Neural cell (in vitro differentiated cells): ENCODE measurements at regions not wholly inside any gene's neighbourhood (a gene's known extent, or its start where the extent isn't known, plus 50 kb on each side); places are given as distances from the start of the nearest gene placed in this dataset.
"Not testable (repeated sequence)": the region's sequence is repeated elsewhere in the genome, so short reads cannot be mapped to it uniquely, and the experiment has no call there.

Source experiments
- H2AFZ ChIP-seq: fragments of 200-600, 300-800 bp; sonication (generic), shearing (Covaris generic); 2 replicates; pipeline ENCODE4 v1.6.0; 2014; ENCODE audit warnings: low read depth, mild to moderate bottlenecking, antibody characterized with exemption, low read length, moderate library complexity
- H3F3A ChIP-seq: fragments of 200-600 bp; shearing (Covaris generic); 2 replicates; pipeline ENCODE4 v1.6.1; 2016; ENCODE audit warnings: mild to moderate bottlenecking, moderate library complexity, mixed read lengths, antibody characterized with exemption, low read length; ENCODE audit not compliant: insufficient read depth, poor library complexity, severe bottlenecking
- H3K27ac ChIP-seq: fragments of 200-600, 300-800 bp; sonication (generic), shearing (Covaris generic); 2 replicates; pipeline ENCODE4 v1.5.1; 2014; ENCODE audit warnings: mild to moderate bottlenecking, low read length, moderate library complexity
- H3K27me3 ChIP-seq: fragments of 300-800, 200-600 bp; sonication (generic), shearing (Covaris generic); 2 replicates; pipeline ENCODE4 v1.6.0; 2014; ENCODE audit warnings: mild to moderate bottlenecking, low read depth, low read length, moderate library complexity; ENCODE audit not compliant: insufficient read depth
- H3K36me3 ChIP-seq: fragments of 300-800, 200-600 bp; sonication (generic), shearing (Covaris generic); 2 replicates; pipeline ENCODE4 v1.5.1; 2014; ENCODE audit warnings: mild to moderate bottlenecking, antibody characterized with exemption, low read length, moderate library complexity; ENCODE audit not compliant: insufficient read depth
- H3K4me2 ChIP-seq: fragments of 300-800, 200-600 bp; sonication (generic), shearing (Covaris generic); 2 replicates; pipeline ENCODE4 v1.6.0; 2014; ENCODE audit warnings: mild to moderate bottlenecking, low read length
- H3K4me3 ChIP-seq: fragments of 300-800, 200-600 bp; sonication (generic), shearing (Covaris generic); 2 replicates; pipeline ENCODE4 v1.5.1; 2014; ENCODE audit warnings: mild to moderate bottlenecking, low read length, moderate library complexity
- H3K79me2 ChIP-seq: fragments of 200-600 bp; shearing (Covaris generic); replicated peaks from 2 replicates; pipeline ENCODE4 v1.6.0; 2014; ENCODE audit warnings: mild to moderate bottlenecking, low read length, moderate library complexity; ENCODE audit not compliant: insufficient read depth
- H3K9ac ChIP-seq: fragments of 300-800, 200-600 bp; sonication (generic), shearing (Covaris generic); 2 replicates; pipeline ENCODE4 v1.6.1; 2016; ENCODE audit warnings: mild to moderate bottlenecking, low read length, mixed read lengths
- H3K9me2 ChIP-seq: fragments of 200-600 bp; shearing (Covaris generic); 2 replicates; pipeline ENCODE4 v1.6.1; 2016; ENCODE audit warnings: mild to moderate bottlenecking, low read length, mixed read lengths; ENCODE audit not compliant: insufficient read depth
- H3K9me3 ChIP-seq: fragments of 200-600, 300-800 bp; sonication (generic), shearing (Covaris generic); 2 replicates; pipeline ENCODE4 v1.6.1; 2016; ENCODE audit warnings: mild to moderate bottlenecking, mixed run types, low read length, moderate library complexity, mixed read lengths
- H4K20me1 ChIP-seq: fragments of 200-600 bp; shearing (Covaris generic); 2 replicates; pipeline ENCODE4 v1.6.1; 2016; ENCODE audit warnings: mild to moderate bottlenecking, mixed run types; ENCODE audit not compliant: insufficient read depth
- CTCF ChIP-seq: fragments of 450-650 bp; IDR thresholded peaks from 2 replicates; pipeline ENCODE4 v1.5.1; 2014; ENCODE audit warnings: antibody characterized with exemption, mild to moderate bottlenecking, moderate library complexity; ENCODE audit not compliant: poor library complexity, severe bottlenecking
- EP300 ChIP-seq: fragments of 450-650 bp; conservative IDR thresholded peaks from 2 replicates; pipeline ENCODE4 v1.6.1; 2014; ENCODE audit warnings: antibody characterized with exemption, mild to moderate bottlenecking, moderate library complexity; ENCODE audit not compliant: poor library complexity, severe bottlenecking
- EZH2 ChIP-seq: fragments of 200-600, 300-800 bp; shearing (Covaris generic), sonication (generic); IDR thresholded peaks from 2 replicates; pipeline ENCODE4 v1.6.1; 2014; ENCODE audit warnings: antibody characterized with exemption, low read length, borderline replicate concordance, mild to moderate bottlenecking; ENCODE audit not compliant: insufficient read depth, poor library complexity, severe bottlenecking
- MXI1 ChIP-seq: fragments of 450-650 bp; conservative IDR thresholded peaks from 2 replicates; pipeline ENCODE4 v1.6.1; 2014; ENCODE audit warnings: antibody characterized with exemption, mild to moderate bottlenecking; ENCODE audit not compliant: poor library complexity, severe bottlenecking
- POLR2AphosphoS5 ChIP-seq: IDR thresholded peaks from 2 replicates; pipeline ENCODE4 v1.6.1; 2012
- RAD21 ChIP-seq: fragments of 450-650 bp; conservative IDR thresholded peaks from 2 replicates; pipeline ENCODE4 v1.6.1; 2014; ENCODE audit warnings: antibody characterized with exemption, mild to moderate bottlenecking, moderate library complexity
- REST ChIP-seq: IDR thresholded peaks from 2 replicates; pipeline ENCODE4 v1.6.1; 2012; ENCODE audit warnings: borderline replicate concordance
- SMC3 ChIP-seq: fragments of 450-650 bp; conservative IDR thresholded peaks from 2 replicates; pipeline ENCODE4 v1.6.1; 2014; ENCODE audit warnings: antibody characterized with exemption, mild to moderate bottlenecking, moderate library complexity; ENCODE audit not compliant: poor library complexity
- TAF1 ChIP-seq: IDR thresholded peaks from 2 replicates; pipeline ENCODE4 v1.6.1; 2012; ENCODE audit warnings: low read depth

GRCh38 chr6:81950877-81951276, 198.4 kb upstream of the TENT5A start:
- no peak overlapping the region for H3K4me2 ChIP-seq
- no peaks in the 10 kb centered on the region for H3K9me2 ChIP-seq
- H3K27ac ChIP-seq: no peak overlapping the region
- no peaks in the 10 kb centered on the region for H3K36me3 ChIP-seq
- H3K9ac ChIP-seq: no peak overlapping the region
- H3F3A ChIP-seq: no peaks in the 10 kb centered on the region
- TF ChIP-seq POLR2AphosphoS5 (no peak), EZH2 (no peak)
- H3K79me2 ChIP-seq: no peaks in the 10 kb centered on the region
- no peaks in the 10 kb centered on the region for H3K27me3 ChIP-seq
- H4K20me1 ChIP-seq: no peaks in the 10 kb centered on the region
- no peaks in the 10 kb centered on the region for H3K9me3 ChIP-seq
- no peak overlapping the region for H2AFZ ChIP-seq
- H3K4me3 ChIP-seq: no peak overlapping the region

- no peak overlapping the region for H3K9ac ChIP-seq
- H3F3A ChIP-seq: no peaks in the 10 kb centered on the region
- no peak overlapping the region for H3K27ac ChIP-seq
- H3K4me3 ChIP-seq: no peak overlapping the region
- no peak for TF ChIP-seq EP300
- no peak for TF ChIP-seq SMC3
- no peak for TF ChIP-seq EZH2
- no peak for TF ChIP-seq CTCF
- H3K36me3 ChIP-seq: no peaks in the 10 kb centered on the region
- no peak overlapping the region for H3K4me2 ChIP-seq
- H3K79me2 ChIP-seq: no peaks in the 10 kb centered on the region
- no peaks in the 10 kb centered on the region for H4K20me1 ChIP-seq
- H3K9me3 ChIP-seq: no peaks in the 10 kb centered on the region
- H2AFZ ChIP-seq: no peak overlapping the region
- H3K9me2 ChIP-seq: no peaks in the 10 kb centered on the region
- H3K27me3 ChIP-seq: no peaks in the 10 kb centered on the region
These were observed 196.4 kb upstream of the TENT5A start for GRCh38 chr6:81948861-81949260.

- H3K36me3 ChIP-seq, H2AFZ ChIP-seq, H3K27me3 ChIP-seq, H3K79me2 ChIP-seq, H3F3A ChIP-seq, H3K9me3 ChIP-seq, H3K9ac ChIP-seq, H3K4me2 ChIP-seq, H3K9me2 ChIP-seq, H3K4me3 ChIP-seq, H3K27ac ChIP-seq, H4K20me1 ChIP-seq: not testable (repeated sequence)
These were observed 195.7 kb upstream of the TENT5A start for GRCh38 chr6:81948196-81948595.

GRCh38 chr6:81944661-81945060, 192.2 kb upstream of the TENT5A start:
- no peaks in the 10 kb centered on the region for H4K20me1 ChIP-seq
- H3K9me3 ChIP-seq: no peaks in the 10 kb centered on the region

More at GRCh38 chr6:81944661-81945060, 192.2 kb upstream of the TENT5A start:
- Histone ChIP-seq H3K9me2 (no peaks in the 10 kb centered on the region), H3K36me3 (no peaks in the 10 kb centered on the region), H3K79me2 (no peaks in the 10 kb centered on the region), H3K9ac (no peak overlapping the region), H3K27ac (no peak overlapping the region), H3K27me3 (no peaks in the 10 kb centered on the region), H3K4me3 (no peak overlapping the region), H2AFZ (no peak overlapping the region), H3F3A (no peaks in the 10 kb centered on the region), H3K4me2 (no peak overlapping the region)
- no peak for TF ChIP-seq SMC3
- TF ChIP-seq EZH2: no peak
- TF ChIP-seq CTCF: no peak
- no peak for TF ChIP-seq TAF1
- TF ChIP-seq RAD21: no peak
- no peak for TF ChIP-seq POLR2AphosphoS5
- no peak for TF ChIP-seq MXI1
- no peak for TF ChIP-seq REST
- no peak for TF ChIP-seq EP300
